GM13977 (cell line): ENCODE measurements at regions not wholly inside any gene's neighbourhood (a gene's known extent, or its start where the extent isn't known, plus 50 kb on each side); places are given as distances from the start of the nearest gene placed in this dataset.

Experiments
- DNase-seq: peaks from one replicate; pipeline ENCODE4 v3.0.0; 2012; ENCODE audit warnings: low spot score
- CTCF ChIP-seq: IDR thresholded peaks from 2 replicates; pipeline ENCODE4 v1.5.1; 2012; ENCODE audit warnings: mild to moderate bottlenecking, control low read depth; ENCODE audit not compliant: insufficient read depth; ENCODE audit errors: extremely low read depth, missing control alignments
- in situ Hi-C: fragments of 300-500 bp; cut with MboI; formaldehyde crosslinking; loops from one replicate; pipeline ENCODE4 v1.12.0; 2022; ENCODE audit warnings: low sequenced_read_pairs, low pct_unique_long_range_greater_than_20kb, mixed read lengths, inconsistent platforms; ENCODE audit not compliant: unreplicated experiment

- in situ Hi-C loops: no loop called here
- no peak for DNase-seq
- TF ChIP-seq CTCF: no peak
These were observed 1068.4 kb downstream of the PCDH18 start for GRCh38 chr4:136463941-136464340.

- no peak for DNase-seq
- in situ Hi-C loops: no loop called here
- no peak for TF ChIP-seq CTCF
These were observed 1070.8 kb downstream of the PCDH18 start for GRCh38 chr4:136461533-136461932.

- no peak for TF ChIP-seq CTCF
- DNase-seq: no peak
- in situ Hi-C loops: no loop called here
These were observed 1074.0 kb downstream of the PCDH18 start for GRCh38 chr4:136458326-136458725.

GRCh38 chr4:136457577-136457976 is 1074.7 kb downstream of the PCDH18 start:
- no peak for TF ChIP-seq CTCF
- in situ Hi-C loops: no loop called here
- DNase-seq: no peak

- in situ Hi-C loops: no loop called here
- no peak for TF ChIP-seq CTCF
These were observed 1075.3 kb downstream of the PCDH18 start for GRCh38 chr4:136457004-136457403.

GRCh38 chr4:136443006-136443405 is 1089.3 kb downstream of the PCDH18 start:
- DNase-seq: no peak
- in situ Hi-C loops: no loop called here
- no peak for TF ChIP-seq CTCF

More at GRCh38 chr4:136457004-136457403, 1075.3 kb downstream of the PCDH18 start:
- DNase-seq: no peak

GRCh38 chr4:136442447-136442846 is 1089.8 kb downstream of the PCDH18 start:
- DNase-seq: no peak
- in situ Hi-C loops: no loop called here
- no peak for TF ChIP-seq CTCF
